Activated naive CD8-positive, alpha-beta T cell treated with anti-CD3 and anti-CD28 coated beads for 36 hours (primary cell): ENCODE measurements at regions not wholly inside any gene's neighbourhood (a gene's known extent, or its start where the extent isn't known, plus 50 kb on each side); places are given as distances from the start of the nearest gene placed in this dataset.

Experiments used
- DNase-seq: peaks from one replicate; pipeline ENCODE4 v3.0.0; 2021
- H3K27ac Mint-ChIP-seq: one replicate; pipeline ENCODE4 v1.8.0; 2022; ENCODE audit warnings: mild to moderate bottlenecking, moderate library complexity, mixed read lengths
- H3K27me3 Mint-ChIP-seq: one replicate; pipeline ENCODE4 v1.8.0; 2022; ENCODE audit warnings: mild to moderate bottlenecking, mixed read lengths
- H3K36me3 Mint-ChIP-seq: one replicate; pipeline ENCODE4 v1.8.0; 2021; ENCODE audit warnings: mild to moderate bottlenecking, mixed read lengths
- H3K4me1 Mint-ChIP-seq: one replicate; pipeline ENCODE4 v1.8.0; 2021; ENCODE audit warnings: mixed read lengths
- H3K4me3 Mint-ChIP-seq: one replicate; pipeline ENCODE4 v1.8.0; 2022; ENCODE audit warnings: mild to moderate bottlenecking, moderate library complexity, mixed read lengths
- H3K9me3 Mint-ChIP-seq: one replicate; pipeline ENCODE4 v1.8.0; 2022; ENCODE audit warnings: mixed read lengths

- Mint-ChIP-seq H3K4me1 (no peaks in the 10 kb centered on the region), H3K27ac (no peak overlapping the region), H3K36me3 (no peaks in the 10 kb centered on the region), H3K9me3 (no peaks in the 10 kb centered on the region), H3K27me3 (no peaks in the 10 kb centered on the region), H3K4me3 (no peak overlapping the region)
- DNase-seq, result no peak
Measured at GRCh38 chr1:82646888-82647287, 846.2 kb downstream of the ADGRL2 start.

- H3K36me3 Mint-ChIP-seq, result no peaks in the 10 kb centered on the region
- no peak for DNase-seq
- no peaks in the 10 kb centered on the region for H3K9me3 Mint-ChIP-seq
- H3K4me1 Mint-ChIP-seq, result no peaks in the 10 kb centered on the region
- no peak overlapping the region for H3K4me3 Mint-ChIP-seq
- H3K27me3 Mint-ChIP-seq, result no peaks in the 10 kb centered on the region
- no peak overlapping the region for H3K27ac Mint-ChIP-seq
Measured at GRCh38 chr1:82646336-82646735, 845.6 kb downstream of the ADGRL2 start.

GRCh38 chr1:82644186-82644915 lies 843.6 kb downstream of the ADGRL2 start:
- Mint-ChIP-seq H3K27ac (no peak overlapping the region), H3K4me3 (no peak overlapping the region), H3K27me3 (no peaks in the 10 kb centered on the region), H3K36me3 (no peaks in the 10 kb centered on the region), H3K4me1 (no peaks in the 10 kb centered on the region), H3K9me3 (no peaks in the 10 kb centered on the region)
- no peak for DNase-seq

- Mint-ChIP-seq H3K4me1 (no peaks in the 10 kb centered on the region), H3K27me3 (no peaks in the 10 kb centered on the region), H3K36me3 (no peaks in the 10 kb centered on the region), H3K9me3 (no peaks in the 10 kb centered on the region), H3K27ac (no peak overlapping the region), H3K4me3 (no peak overlapping the region)
- no peak for DNase-seq
Measured at GRCh38 chr1:82640352-82640751, 839.6 kb downstream of the ADGRL2 start.

- Mint-ChIP-seq H3K4me1 (no peaks in the 10 kb centered on the region), H3K9me3 (no peaks in the 10 kb centered on the region), H3K27ac (no peak overlapping the region), H3K27me3 (no peaks in the 10 kb centered on the region), H3K36me3 (no peaks in the 10 kb centered on the region), H3K4me3 (no peak overlapping the region)
- no peak for DNase-seq
Measured at GRCh38 chr1:82634266-82634665, 833.5 kb downstream of the ADGRL2 start.

GRCh38 chr1:82632155-82632554 lies 831.4 kb downstream of the ADGRL2 start:
- H3K4me3 Mint-ChIP-seq, result no peak overlapping the region
- H3K36me3 Mint-ChIP-seq, result no peaks in the 10 kb centered on the region
- DNase-seq, result no peak
- H3K27ac Mint-ChIP-seq, result no peak overlapping the region
- no peaks in the 10 kb centered on the region for H3K9me3 Mint-ChIP-seq
- H3K27me3 Mint-ChIP-seq, result no peaks in the 10 kb centered on the region
- H3K4me1 Mint-ChIP-seq, result no peaks in the 10 kb centered on the region

- H3K4me3 Mint-ChIP-seq, result no peak overlapping the region
- H3K36me3 Mint-ChIP-seq, result no peaks in the 10 kb centered on the region
- peaks cover 7% of the 10 kb centered on the region for H3K9me3 Mint-ChIP-seq
- no peak overlapping the region for H3K27ac Mint-ChIP-seq
- no peaks in the 10 kb centered on the region for H3K4me1 Mint-ChIP-seq
- DNase-seq, result no peak
- no peaks in the 10 kb centered on the region for H3K27me3 Mint-ChIP-seq
Measured at GRCh38 chr1:82628887-82629286, 828.2 kb downstream of the ADGRL2 start.

GRCh38 chr1:82625537-82625936 lies 824.8 kb downstream of the ADGRL2 start:
- Mint-ChIP-seq H3K36me3 (no peaks in the 10 kb centered on the region), H3K4me1 (no peaks in the 10 kb centered on the region)
- no peak for DNase-seq

GRCh38 chr1:82621076-82621475 lies 820.3 kb downstream of the ADGRL2 start:
- no peaks in the 10 kb centered on the region for H3K4me1 Mint-ChIP-seq
- DNase-seq, result no peak
- no peaks in the 10 kb centered on the region for H3K36me3 Mint-ChIP-seq
- peaks cover 2% of the 10 kb centered on the region for H3K9me3 Mint-ChIP-seq
- no peak overlapping the region for H3K27ac Mint-ChIP-seq
- H3K4me3 Mint-ChIP-seq, result no peak overlapping the region
- no peaks in the 10 kb centered on the region for H3K27me3 Mint-ChIP-seq

More at GRCh38 chr1:82625537-82625936, 824.8 kb downstream of the ADGRL2 start:
- peaks cover 7% of the 10 kb centered on the region for H3K9me3 Mint-ChIP-seq
- no peak overlapping the region for H3K4me3 Mint-ChIP-seq
- no peak overlapping the region for H3K27ac Mint-ChIP-seq
- H3K27me3 Mint-ChIP-seq, result no peaks in the 10 kb centered on the region

- Mint-ChIP-seq H3K4me3 (no peak overlapping the region), H3K9me3 (no peaks in the 10 kb centered on the region), H3K36me3 (no peaks in the 10 kb centered on the region)
Measured at GRCh38 chr1:82614090-82614489, 813.4 kb downstream of the ADGRL2 start.

GRCh38 chr1:82612986-82613385 lies 812.3 kb downstream of the ADGRL2 start:
- H3K9me3 Mint-ChIP-seq, result no peaks in the 10 kb centered on the region
- no peaks in the 10 kb centered on the region for H3K27me3 Mint-ChIP-seq
- H3K4me1 Mint-ChIP-seq, result no peaks in the 10 kb centered on the region
- no peak overlapping the region for H3K27ac Mint-ChIP-seq
- H3K36me3 Mint-ChIP-seq, result no peaks in the 10 kb centered on the region
- no peak for DNase-seq
- H3K4me3 Mint-ChIP-seq, result no peak overlapping the region

More at GRCh38 chr1:82614090-82614489, 813.4 kb downstream of the ADGRL2 start:
- no peak overlapping the region for H3K27ac Mint-ChIP-seq
- no peaks in the 10 kb centered on the region for H3K27me3 Mint-ChIP-seq
- DNase-seq, result no peak
- no peaks in the 10 kb centered on the region for H3K4me1 Mint-ChIP-seq

- no peaks in the 10 kb centered on the region for H3K36me3 Mint-ChIP-seq
- no peak for DNase-seq
Measured at GRCh38 chr1:82606546-82606945, 805.8 kb downstream of the ADGRL2 start.

GRCh38 chr1:82604524-82604923 lies 803.8 kb downstream of the ADGRL2 start:
- no peaks in the 10 kb centered on the region for H3K36me3 Mint-ChIP-seq
- H3K27me3 Mint-ChIP-seq, result no peaks in the 10 kb centered on the region
- no peak overlapping the region for H3K27ac Mint-ChIP-seq
- no peak for DNase-seq
- no peaks in the 10 kb centered on the region for H3K4me1 Mint-ChIP-seq
- H3K9me3 Mint-ChIP-seq, result no peaks in the 10 kb centered on the region
- H3K4me3 Mint-ChIP-seq, result no peak overlapping the region

More at GRCh38 chr1:82606546-82606945, 805.8 kb downstream of the ADGRL2 start:
- no peak overlapping the region for H3K27ac Mint-ChIP-seq
- H3K4me1 Mint-ChIP-seq, result no peaks in the 10 kb centered on the region
- no peaks in the 10 kb centered on the region for H3K27me3 Mint-ChIP-seq
- no peaks in the 10 kb centered on the region for H3K9me3 Mint-ChIP-seq
- H3K4me3 Mint-ChIP-seq, result no peak overlapping the region

- no peaks in the 10 kb centered on the region for H3K9me3 Mint-ChIP-seq
- no peak for DNase-seq
- peaks cover 4% of the 10 kb centered on the region for H3K4me1 Mint-ChIP-seq
- no peak overlapping the region for H3K27ac Mint-ChIP-seq
- H3K27me3 Mint-ChIP-seq, result no peaks in the 10 kb centered on the region
- H3K4me3 Mint-ChIP-seq, result no peak overlapping the region
- no peaks in the 10 kb centered on the region for H3K36me3 Mint-ChIP-seq
Measured at GRCh38 chr1:82600314-82600713, 799.6 kb downstream of the ADGRL2 start.

GRCh38 chr1:82598812-82599211 lies 798.1 kb downstream of the ADGRL2 start:
- H3K27me3 Mint-ChIP-seq, result no peaks in the 10 kb centered on the region
- no peaks in the 10 kb centered on the region for H3K9me3 Mint-ChIP-seq
- H3K27ac Mint-ChIP-seq, result no peak overlapping the region
- peaks cover 4% of the 10 kb centered on the region for H3K4me1 Mint-ChIP-seq
- no peak for DNase-seq
- H3K36me3 Mint-ChIP-seq, result no peaks in the 10 kb centered on the region
- no peak overlapping the region for H3K4me3 Mint-ChIP-seq

GRCh38 chr1:82598337-82598736 lies 797.6 kb downstream of the ADGRL2 start:
- Mint-ChIP-seq H3K36me3 (no peaks in the 10 kb centered on the region), H3K27me3 (no peaks in the 10 kb centered on the region)

More at GRCh38 chr1:82598337-82598736, 797.6 kb downstream of the ADGRL2 start:
- Mint-ChIP-seq H3K27ac (no peak overlapping the region), H3K4me1 (peaks cover 4% of the 10 kb centered on the region), H3K4me3 (no peak overlapping the region), H3K9me3 (no peaks in the 10 kb centered on the region)
- no peak for DNase-seq
